Panc1 (cell line): ENCODE measurements at regions not wholly inside any gene's neighbourhood (a gene's known extent, or its start where the extent isn't known, plus 50 kb on each side); places are given as distances from the start of the nearest gene placed in this dataset.

ENCODE experiments used
- ATAC-seq: fragments of 200-7000 bp; cut with Tn5 transposase; 2 replicates; pipeline ENCODE4 v1.9.1; 2020; ENCODE audit warnings: mild to moderate bottlenecking, moderate library complexity
- BruUV-seq: library from RNA; stranded (reverse); fragments of 400-500 nt; replicated peaks from 2 replicates; lab custom pipeline; 2021; lab: Mats Ljungman, UMichigan
- CTCF ChIA-PET: fragments of 300-600 bp; sonication (Branson Sonifier 250); formaldehyde crosslinking; loops from one replicate; lab custom pipeline; 2022; ENCODE audit warnings: antibody characterized with exemption; lab: Charles Lee
- POLR2A ChIA-PET: fragments of 300-600 bp; sonication (Branson Sonifier 250); formaldehyde crosslinking; loops from one replicate; lab custom pipeline; 2022; ENCODE audit warnings: antibody characterized with exemption; lab: Charles Lee
- DNase-seq: peaks from one replicate; pipeline ENCODE4 v3.0.0-alpha.2; 2010; ENCODE audit warnings: low read depth, low spot score
- H3K27ac ChIP-seq: 2 replicates; pipeline ENCODE4 v1.5.1; 2011; ENCODE audit warnings: mild to moderate bottlenecking, low read length, inconsistent platforms
- H3K27me3 ChIP-seq: fragments of 200-500 bp; sonication (Bioruptor generic); 2 replicates; pipeline ENCODE4 v1.6.0; 2014; ENCODE audit warnings: low read length, inconsistent platforms; ENCODE audit not compliant: control insufficient read depth, insufficient read depth
- H3K36me3 ChIP-seq: fragments of 200-500 bp; sonication (Bioruptor generic); 2 replicates; pipeline ENCODE4 v1.5.1; 2014; ENCODE audit warnings: inconsistent platforms, mild to moderate bottlenecking, low read length, moderate library complexity; ENCODE audit not compliant: control insufficient read depth, insufficient read depth
- H3K4me1 ChIP-seq: 2 replicates; pipeline ENCODE4 v1.5.1; 2011; ENCODE audit warnings: inconsistent platforms, mild to moderate bottlenecking, low read length, moderate library complexity; ENCODE audit not compliant: control insufficient read depth, insufficient read depth
- H3K4me3 ChIP-seq, 2 experiments: 2 replicates each; pipeline ENCODE4 v1.5.1; 2011 to 2012; ENCODE audit warnings: low read depth in 2 of 2, low read length in 2 of 2, mild to moderate bottlenecking in 2 of 2, inconsistent platforms in 1 of 2, moderate library complexity in 1 of 2
- H3K9me3 ChIP-seq: fragments of 200-500 bp; sonication (Bioruptor generic); 2 replicates; pipeline ENCODE4 v1.5.1; 2014; ENCODE audit warnings: low read depth, mild to moderate bottlenecking, inconsistent platforms, low read length, moderate library complexity; ENCODE audit not compliant: control insufficient read depth, insufficient read depth
- POLR2AphosphoS5 ChIP-seq: IDR thresholded peaks from 2 replicates; pipeline ENCODE4 v1.6.1; 2012; ENCODE audit warnings: mild to moderate bottlenecking, low read depth, low read length, moderate library complexity
- SIN3A ChIP-seq: IDR thresholded peaks from 2 replicates; pipeline ENCODE4 v1.6.1; 2012; ENCODE audit warnings: low read depth, mild to moderate bottlenecking, low read length, moderate library complexity, borderline replicate concordance; ENCODE audit not compliant: insufficient read depth
- TCF7L2 ChIP-seq: IDR thresholded peaks from 2 replicates; pipeline ENCODE4 v1.6.1; 2011; ENCODE audit warnings: mild to moderate bottlenecking, low read depth, low read length, inconsistent platforms
- in situ Hi-C: cut with HindIII; loops from 2 replicates; pipeline ENCODE4 v1.10.0; 2016; ENCODE audit warnings: low sequenced_read_pairs, low pct_unique_long_range_greater_than_20kb
- intact Hi-C: fragments of 100-400 bp; cut with micrococcal nuclease; formaldehyde crosslinking; loops from one replicate; pipeline ENCODE4 v1.10.0; 2022; ENCODE audit not compliant: unreplicated experiment
- TF ChIP-seq, protein P1 (sequence below), 2 experiments: IDR thresholded peaks; 2 replicates each; pipeline ENCODE4 v1.6.1; 2011 to 2012; ENCODE audit warnings: low read depth in 2 of 2, control low read depth in 1 of 2, low read length in 1 of 2, mild to moderate bottlenecking in 1 of 2, moderate library complexity in 1 of 2; ENCODE audit not compliant: insufficient read depth in 1 of 2
- TF ChIP-seq, protein P2 (sequence below): fragments of 450-650 bp; IDR thresholded peaks from 2 replicates; pipeline ENCODE4 v1.5.1; 2017; ENCODE audit warnings: mild to moderate bottlenecking

DNA sequence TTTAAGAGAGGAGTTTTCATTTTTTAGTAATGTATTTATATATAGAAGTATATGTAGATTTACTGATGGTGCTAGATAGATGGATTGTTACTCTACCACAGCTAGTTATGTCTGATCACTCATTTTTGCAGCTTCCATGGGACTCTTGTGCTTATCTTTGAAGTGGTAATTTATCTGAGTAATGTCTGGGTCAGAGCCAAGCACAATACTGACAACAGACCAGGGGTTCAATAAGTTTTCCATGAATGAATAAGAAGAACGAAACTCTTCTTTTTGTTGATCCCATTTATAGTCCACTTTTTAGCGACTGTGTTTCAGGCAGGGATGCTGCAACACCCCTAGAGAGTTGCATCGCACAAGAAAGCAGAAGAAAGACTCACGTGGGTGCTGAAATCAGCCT lies 935.2 kb downstream of the PLA2G4A start:
- Histone ChIP-seq H3K27me3 (no peaks in the 10 kb centered on the region), H3K4me3 (no peak overlapping the region), H3K27ac (no peak overlapping the region), H3K4me1 (no peaks in the 10 kb centered on the region), H3K9me3 (no peaks in the 10 kb centered on the region), H3K36me3 (no peaks in the 10 kb centered on the region)
- DNase-seq (no peak), ATAC-seq (no peak)
- ChIA-PET CTCF (no interaction called here), POLR2A (no interaction called here)
- intact Hi-C loops, result no loop called here
- TF ChIP-seq, protein P1, sequence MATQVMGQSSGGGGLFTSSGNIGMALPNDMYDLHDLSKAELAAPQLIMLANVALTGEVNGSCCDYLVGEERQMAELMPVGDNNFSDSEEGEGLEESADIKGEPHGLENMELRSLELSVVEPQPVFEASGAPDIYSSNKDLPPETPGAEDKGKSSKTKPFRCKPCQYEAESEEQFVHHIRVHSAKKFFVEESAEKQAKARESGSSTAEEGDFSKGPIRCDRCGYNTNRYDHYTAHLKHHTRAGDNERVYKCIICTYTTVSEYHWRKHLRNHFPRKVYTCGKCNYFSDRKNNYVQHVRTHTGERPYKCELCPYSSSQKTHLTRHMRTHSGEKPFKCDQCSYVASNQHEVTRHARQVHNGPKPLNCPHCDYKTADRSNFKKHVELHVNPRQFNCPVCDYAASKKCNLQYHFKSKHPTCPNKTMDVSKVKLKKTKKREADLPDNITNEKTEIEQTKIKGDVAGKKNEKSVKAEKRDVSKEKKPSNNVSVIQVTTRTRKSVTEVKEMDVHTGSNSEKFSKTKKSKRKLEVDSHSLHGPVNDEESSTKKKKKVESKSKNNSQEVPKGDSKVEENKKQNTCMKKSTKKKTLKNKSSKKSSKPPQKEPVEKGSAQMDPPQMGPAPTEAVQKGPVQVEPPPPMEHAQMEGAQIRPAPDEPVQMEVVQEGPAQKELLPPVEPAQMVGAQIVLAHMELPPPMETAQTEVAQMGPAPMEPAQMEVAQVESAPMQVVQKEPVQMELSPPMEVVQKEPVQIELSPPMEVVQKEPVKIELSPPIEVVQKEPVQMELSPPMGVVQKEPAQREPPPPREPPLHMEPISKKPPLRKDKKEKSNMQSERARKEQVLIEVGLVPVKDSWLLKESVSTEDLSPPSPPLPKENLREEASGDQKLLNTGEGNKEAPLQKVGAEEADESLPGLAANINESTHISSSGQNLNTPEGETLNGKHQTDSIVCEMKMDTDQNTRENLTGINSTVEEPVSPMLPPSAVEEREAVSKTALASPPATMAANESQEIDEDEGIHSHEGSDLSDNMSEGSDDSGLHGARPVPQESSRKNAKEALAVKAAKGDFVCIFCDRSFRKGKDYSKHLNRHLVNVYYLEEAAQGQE (IDR thresholded peaks at IDR 0.05; ENCODE audit: insufficient read depth in 1 of 2, low read depth in 2 of 2, low read length in 1 of 2), result no peak
- TF ChIP-seq, protein P2, sequence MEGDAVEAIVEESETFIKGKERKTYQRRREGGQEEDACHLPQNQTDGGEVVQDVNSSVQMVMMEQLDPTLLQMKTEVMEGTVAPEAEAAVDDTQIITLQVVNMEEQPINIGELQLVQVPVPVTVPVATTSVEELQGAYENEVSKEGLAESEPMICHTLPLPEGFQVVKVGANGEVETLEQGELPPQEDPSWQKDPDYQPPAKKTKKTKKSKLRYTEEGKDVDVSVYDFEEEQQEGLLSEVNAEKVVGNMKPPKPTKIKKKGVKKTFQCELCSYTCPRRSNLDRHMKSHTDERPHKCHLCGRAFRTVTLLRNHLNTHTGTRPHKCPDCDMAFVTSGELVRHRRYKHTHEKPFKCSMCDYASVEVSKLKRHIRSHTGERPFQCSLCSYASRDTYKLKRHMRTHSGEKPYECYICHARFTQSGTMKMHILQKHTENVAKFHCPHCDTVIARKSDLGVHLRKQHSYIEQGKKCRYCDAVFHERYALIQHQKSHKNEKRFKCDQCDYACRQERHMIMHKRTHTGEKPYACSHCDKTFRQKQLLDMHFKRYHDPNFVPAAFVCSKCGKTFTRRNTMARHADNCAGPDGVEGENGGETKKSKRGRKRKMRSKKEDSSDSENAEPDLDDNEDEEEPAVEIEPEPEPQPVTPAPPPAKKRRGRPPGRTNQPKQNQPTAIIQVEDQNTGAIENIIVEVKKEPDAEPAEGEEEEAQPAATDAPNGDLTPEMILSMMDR, result no peak
- TF ChIP-seq POLR2AphosphoS5 (no peak), TCF7L2 (no peak), SIN3A (no peak)
- in situ Hi-C loops, result no loop called here
- no TSS peak for BruUV-seq

DNA sequence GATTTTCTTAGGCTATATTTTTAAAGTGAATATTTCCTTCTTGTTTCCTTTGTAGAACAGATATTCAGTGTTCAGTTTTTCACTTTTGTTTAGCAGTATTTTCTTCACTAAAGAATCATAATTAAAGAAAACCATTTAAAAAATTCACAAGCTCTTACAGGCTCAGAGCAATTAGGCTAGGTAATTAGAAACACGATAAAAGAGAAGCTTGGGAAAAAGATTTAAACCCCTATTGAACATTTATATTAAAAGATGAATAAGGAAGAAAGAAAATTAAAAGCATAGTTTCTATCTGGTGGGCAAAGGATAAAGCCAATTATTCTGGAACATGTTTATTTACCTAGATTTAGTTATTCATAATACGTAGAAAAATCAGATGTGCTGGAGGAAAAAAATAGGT lies 942.6 kb downstream of the PLA2G4A start:
- in situ Hi-C loops (no loop called here), intact Hi-C loops (no loop called here)
- no peak overlapping the region for H3K4me3 ChIP-seq
- H3K36me3 ChIP-seq, result no peaks in the 10 kb centered on the region
- H3K27me3 ChIP-seq, result no peaks in the 10 kb centered on the region
- ATAC-seq (no peak), DNase-seq (no peak)
- BruUV-seq, result no TSS peak
- ChIA-PET CTCF (no interaction called here), POLR2A (no interaction called here)
- TF ChIP-seq, protein P2, result no peak
- TF ChIP-seq, protein P1 (IDR thresholded peaks at IDR 0.05; ENCODE audit: insufficient read depth in 1 of 2, low read depth in 2 of 2, low read length in 1 of 2), result no peak
- TF ChIP-seq SIN3A (no peak), POLR2AphosphoS5 (no peak), TCF7L2 (no peak)
- H3K9me3 ChIP-seq, result no peaks in the 10 kb centered on the region
- no peaks in the 10 kb centered on the region for H3K4me1 ChIP-seq
- H3K27ac ChIP-seq, result no peak overlapping the region
